ENCODE measurements at regions not wholly inside any gene's neighbourhood (a gene's known extent, or its start where the extent isn't known, plus 50 kb on each side); places are given as distances from the start of the nearest gene placed in this dataset.
"Not testable (repeated sequence)": the region's sequence is repeated elsewhere in the genome, so short reads cannot be mapped to it uniquely, and the experiment has no call there.

DNA sequence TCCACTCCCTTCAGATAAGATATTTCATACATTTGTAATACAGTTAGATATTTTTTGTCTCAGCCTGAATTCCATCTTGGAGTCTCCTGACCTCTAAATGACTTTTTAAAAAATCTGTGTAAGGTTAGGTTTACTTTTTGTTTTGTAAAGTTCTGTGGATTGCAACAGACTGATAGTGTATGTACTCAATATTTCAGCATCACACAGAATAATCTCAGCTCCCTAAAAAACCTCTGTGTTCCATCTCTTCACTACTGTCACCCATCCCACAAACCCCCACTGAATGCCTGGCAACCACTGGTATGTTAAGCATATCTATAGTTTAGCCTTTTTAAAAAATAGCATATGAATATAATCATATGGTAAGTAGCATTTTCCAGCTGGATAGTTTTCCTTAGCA, 951.1 kb upstream of the ADAMTS5 start:
- DNase-seq, result not testable (repeated sequence)

DNA sequence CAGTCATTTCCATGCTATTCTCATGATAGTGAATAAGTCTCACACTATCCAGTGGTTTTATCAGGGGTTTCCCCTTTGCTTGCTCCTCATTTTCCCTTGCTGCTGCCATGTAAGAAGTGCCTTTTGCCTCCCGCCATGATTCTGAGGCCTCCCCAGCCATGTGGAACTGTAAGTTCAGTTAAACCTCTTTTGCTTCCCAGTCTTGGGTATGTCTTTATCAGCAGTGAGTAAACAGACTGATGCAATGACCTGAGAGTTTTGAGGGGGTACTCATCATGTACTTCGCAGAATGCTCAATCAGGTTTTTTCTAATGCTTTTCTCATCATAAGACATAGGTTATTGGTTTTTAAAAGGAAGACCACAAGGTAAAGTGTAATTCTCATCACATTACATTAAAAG, 949.4 kb upstream of the ADAMTS5 start:
- DNase-seq, result not testable (repeated sequence)

- DNase-seq, result not testable (repeated sequence)
Observed at GRCh38 chr21:27912133-27912532, 945.2 kb upstream of the ADAMTS5 start.

DNA sequence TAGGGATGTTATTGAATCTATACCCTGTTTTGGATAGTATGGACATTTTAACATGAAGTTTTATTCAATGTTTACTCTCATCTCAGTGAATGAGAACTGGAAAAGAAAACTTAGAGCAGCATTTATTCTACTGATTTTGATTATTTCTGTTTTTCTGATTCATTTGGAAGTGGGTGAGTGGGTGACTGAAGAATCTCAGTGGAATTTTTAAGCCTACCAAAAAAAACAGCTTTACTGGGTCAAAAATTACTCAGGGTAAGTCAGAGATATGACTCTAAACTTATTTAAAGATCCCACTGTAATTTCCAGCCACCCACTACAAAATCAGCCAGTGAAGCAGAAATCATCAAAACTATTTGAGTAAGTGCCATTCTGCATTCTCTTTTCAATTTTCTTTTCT, 942.6 kb upstream of the ADAMTS5 start:
- not testable (repeated sequence) for DNase-seq

DNA sequence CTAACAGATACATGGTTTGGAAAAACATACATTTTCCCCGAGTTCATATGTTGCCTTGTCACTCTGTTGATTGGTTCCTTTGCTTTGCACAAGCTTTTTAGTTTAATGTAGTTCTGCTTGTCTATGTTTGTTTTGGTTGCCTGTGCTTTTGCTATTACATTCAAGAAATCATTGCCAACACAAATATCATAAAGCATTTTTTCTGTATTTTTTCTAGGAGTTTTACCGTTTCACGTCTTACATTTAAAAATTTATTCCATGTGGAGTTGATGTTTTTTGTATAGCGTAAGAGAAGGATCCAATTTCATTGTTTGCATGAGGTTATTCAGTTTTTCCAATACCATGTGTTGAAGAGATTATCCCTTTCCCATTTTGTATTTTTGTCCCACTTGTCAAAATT, 941.9 kb upstream of the ADAMTS5 start:
- not testable (repeated sequence) for DNase-seq

DNA sequence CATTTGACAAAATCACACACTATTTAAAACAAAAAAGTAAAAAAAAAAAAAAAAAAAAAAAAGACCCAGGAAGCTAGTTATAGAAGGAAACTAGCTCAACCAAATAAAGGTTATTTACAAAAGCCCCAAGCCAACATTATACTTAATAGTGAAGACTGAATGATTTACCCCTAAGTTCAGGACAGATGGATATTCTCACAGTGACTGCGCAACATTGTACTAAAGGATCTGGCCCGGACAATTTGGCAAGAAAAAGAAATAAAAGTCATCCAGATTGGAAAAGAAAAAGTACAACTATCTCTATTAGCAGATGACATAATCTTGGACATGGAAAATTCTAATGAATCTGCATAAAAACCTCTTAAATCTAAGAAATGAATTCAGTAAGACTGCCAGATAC, 936.0 kb upstream of the ADAMTS5 start:
- DNase-seq, result not testable (repeated sequence)

GRCh38 chr21:27893619-27894018, 926.7 kb upstream of the ADAMTS5 start:
- not testable (repeated sequence) for DNase-seq

GRCh38 chr21:27891495-27891894, 924.6 kb upstream of the ADAMTS5 start:
- DNase-seq, result not testable (repeated sequence)

GRCh38 chr21:27887808-27888455, 921.0 kb upstream of the ADAMTS5 start:
- not testable (repeated sequence) for DNase-seq

GRCh38 chr21:27885296-27885711, 918.4 kb upstream of the ADAMTS5 start:
- DNase-seq, result no peak

DNA sequence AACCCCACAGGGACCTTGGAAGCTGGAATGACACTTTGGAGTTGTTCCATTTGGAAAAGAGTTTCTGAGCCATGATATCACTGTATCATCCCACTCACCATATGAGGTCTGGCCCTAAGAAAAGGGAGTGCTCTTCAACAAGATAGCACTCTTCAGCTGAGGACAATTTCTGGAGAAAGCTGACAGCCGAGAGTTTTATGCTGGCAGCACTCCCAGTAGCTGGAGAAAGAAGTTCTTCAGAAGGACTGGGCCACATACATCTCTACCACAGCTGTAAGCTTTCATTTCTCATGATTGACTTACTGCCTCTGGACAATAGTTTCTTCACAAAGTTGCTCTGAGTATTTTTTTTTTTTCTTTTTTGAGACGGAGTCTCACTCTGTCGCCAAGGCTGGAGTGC, 914.4 kb upstream of the ADAMTS5 start:
- DNase-seq, result not testable (repeated sequence)

GRCh38 chr21:27872411-27872810, 905.5 kb upstream of the ADAMTS5 start:
- DNase-seq, result not testable (repeated sequence)

- not testable (repeated sequence) for DNase-seq
Observed at GRCh38 chr21:27870755-27871154, 903.9 kb upstream of the ADAMTS5 start.

- not testable (repeated sequence) for DNase-seq
Observed at GRCh38 chr21:27860314-27860955, 893.5 kb upstream of the ADAMTS5 start.

DNA sequence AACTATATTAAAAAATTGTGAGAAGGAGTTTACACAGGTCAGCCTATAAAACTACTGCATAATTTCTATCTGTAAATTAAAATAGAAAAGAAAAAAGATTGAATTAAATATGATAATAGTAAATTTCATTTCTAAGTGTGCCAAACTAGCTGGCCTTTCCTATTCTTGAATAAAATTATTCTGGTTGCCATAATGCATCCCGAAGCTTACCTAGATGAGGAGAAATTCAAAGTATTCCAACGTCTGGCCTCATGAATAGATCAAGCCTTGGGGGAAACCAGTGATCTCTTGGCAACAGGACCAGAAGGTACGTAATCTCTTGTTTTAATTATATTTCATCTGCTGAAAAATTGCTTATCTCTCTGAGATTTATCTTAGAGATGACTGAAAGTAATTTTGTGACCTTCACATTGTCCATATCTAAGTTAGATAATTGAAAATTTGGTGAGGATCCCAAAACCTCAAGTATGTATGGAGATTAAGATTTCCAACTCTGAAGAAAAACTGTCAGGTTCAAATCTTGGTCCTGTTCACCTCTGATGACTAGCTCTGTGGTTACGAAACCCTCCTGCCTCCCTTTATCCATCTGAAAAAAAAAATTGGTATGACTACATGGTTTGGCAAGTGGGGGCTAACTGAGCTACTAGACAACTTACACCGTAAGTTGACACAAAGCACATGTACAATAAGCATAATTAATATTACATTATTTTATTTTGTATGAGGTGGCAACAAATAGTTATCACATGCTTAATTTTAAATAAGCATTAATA, 891.4 kb upstream of the ADAMTS5 start:
- not testable (repeated sequence) for DNase-seq

GRCh38 chr21:27856988-27857387, 890.1 kb upstream of the ADAMTS5 start:
- not testable (repeated sequence) for DNase-seq

DNA sequence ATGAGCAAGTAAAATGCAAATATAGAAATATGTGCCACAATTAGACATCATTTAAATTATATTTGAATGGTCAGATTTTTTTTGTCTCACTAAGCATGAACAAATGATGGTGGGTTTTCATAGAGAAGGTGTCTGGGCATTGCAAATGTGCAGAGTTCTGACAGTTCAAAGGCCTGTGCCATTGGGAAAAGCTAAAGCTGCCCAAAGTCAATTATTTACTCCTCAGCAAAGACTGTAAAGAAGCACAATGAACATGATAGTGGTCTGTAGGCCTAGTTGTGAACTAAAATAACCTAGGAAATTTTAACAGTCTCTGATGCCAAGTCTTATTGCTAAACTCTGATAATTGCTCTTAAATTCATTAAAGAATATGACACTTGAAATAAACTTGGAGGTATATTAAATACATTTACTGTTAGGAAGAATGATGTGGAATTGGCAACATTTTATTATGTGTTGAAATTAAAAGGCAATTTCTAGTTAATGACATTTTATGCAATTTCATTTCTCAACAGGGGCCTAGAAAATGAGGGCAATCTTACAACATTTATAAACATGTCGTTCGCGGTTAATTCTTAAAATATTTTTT, 874.3 kb upstream of the ADAMTS5 start:
- DNase-seq, result no peak

GRCh38 chr21:27840262-27840661, 873.4 kb upstream of the ADAMTS5 start:
- no peak for DNase-seq

GRCh38 chr21:27839512-27840115, 872.7 kb upstream of the ADAMTS5 start:
- DNase-seq, result no peak

- no peak for DNase-seq
Observed at GRCh38 chr21:27838573-27838972, 871.7 kb upstream of the ADAMTS5 start.

- DNase-seq, result no peak
Observed at GRCh38 chr21:27837936-27838335, 871.0 kb upstream of the ADAMTS5 start.

DNA sequence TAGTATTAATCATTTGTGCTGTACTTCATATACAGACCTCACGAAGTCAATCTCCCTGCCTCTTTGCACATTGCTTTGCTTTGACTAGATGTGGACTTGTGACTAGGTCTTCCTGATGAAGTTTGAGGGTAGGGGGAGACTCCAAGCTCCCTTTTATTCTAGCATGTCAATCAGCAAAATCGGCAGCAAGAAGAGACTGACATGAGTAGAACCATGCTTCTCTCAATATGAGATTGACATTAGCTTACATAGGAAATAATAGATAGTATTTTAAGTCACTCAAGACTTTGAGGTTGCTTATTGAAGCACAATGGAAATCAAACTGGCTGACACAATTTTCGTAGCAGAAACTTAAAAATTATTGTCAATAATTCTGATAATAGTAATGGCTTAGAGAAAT, 866.4 kb upstream of the ADAMTS5 start:
- no peak for DNase-seq

Measured in activated CD4-positive, CD25-positive, alpha-beta regulatory T cell treated with anti-CD3 and anti-CD28 coated beads, Interleukin-2, amount 50 U/mL, for 72 hours (primary cell).